Ovary (tissue), 3 donors: ENCODE measurements at regions not wholly inside any gene's neighbourhood (a gene's known extent, or its start where the extent isn't known, plus 50 kb on each side); places are given as distances from the start of the nearest gene placed in this dataset.

ENCODE experiments used
- CTCF ChIP-seq, 3 donors: fragments of 450-650 bp in 2 of 3; fragments of 200-600 bp in 1 of 3; IDR thresholded peaks; one replicate each; pipeline versions ENCODE4 v1.5.1 to v1.8.0; 2016 to 2022; ENCODE audit warnings: antibody characterized with exemption in 3 of 3, mild to moderate bottlenecking in 1 of 3
- POLR2A ChIP-seq: fragments of 450-650 bp; IDR thresholded peaks from one replicate; pipeline ENCODE4 v1.6.1; 2017; ENCODE audit warnings: antibody characterized with exemption, mild to moderate bottlenecking, moderate library complexity
- donor health status: DM: no; HTN: no; CAD: no.

- no peak for TF ChIP-seq POLR2A
- no peak for TF ChIP-seq CTCF (IDR thresholded peaks at IDR 0.05)
Observed at GRCh38 chr13:111960152-111960772, 106.7 kb upstream of the SOX1 start.
